ACHN (cell line): ENCODE measurements at regions not wholly inside any gene's neighbourhood (a gene's known extent, or its start where the extent isn't known, plus 50 kb on each side); places are given as distances from the start of the nearest gene placed in this dataset.
A peak's percentile ranks its signal among the peaks of the same experiment; 100 is the strongest.
"Not testable (repeated sequence)": the region's sequence is repeated elsewhere in the genome, so short reads cannot be mapped to it uniquely, and the experiment has no call there.

Experiments
- DNase-seq: peaks from one replicate; pipeline ENCODE4 v3.0.0-alpha.2; 2015
- in situ Hi-C: cut with HindIII; loops from 2 replicates; pipeline ENCODE4 v1.10.0; 2017; ENCODE audit warnings: low sequenced_read_pairs, low pct_ligation_motif_present, low pct_unique_long_range_greater_than_20kb

DNA sequence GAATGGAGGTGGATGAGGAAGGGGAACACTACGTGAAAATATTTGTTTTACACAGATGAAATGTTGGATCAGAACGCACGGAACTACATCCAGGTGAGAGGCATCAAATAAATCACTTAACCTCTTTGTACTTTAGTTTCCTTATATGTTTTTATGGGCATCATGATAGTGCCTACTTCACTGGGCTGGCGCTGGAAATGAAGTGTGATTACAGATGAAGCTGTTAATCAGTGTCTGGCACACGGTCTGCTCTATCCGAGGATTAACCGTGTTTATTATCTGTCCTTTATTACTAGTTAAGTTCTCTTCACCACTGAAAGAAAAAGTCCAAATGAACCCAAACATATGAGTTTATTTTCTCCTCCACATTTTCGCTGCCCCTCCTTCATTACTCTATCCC lies 96.0 kb upstream of the TRABD2B start:
- in situ Hi-C loops, result no loop called here
- DNase-seq, result no peak

- no peak for DNase-seq
- in situ Hi-C loops, result no loop called here
These were observed 95.2 kb upstream of the TRABD2B start for GRCh38 chr1:48092401-48092800.

DNA sequence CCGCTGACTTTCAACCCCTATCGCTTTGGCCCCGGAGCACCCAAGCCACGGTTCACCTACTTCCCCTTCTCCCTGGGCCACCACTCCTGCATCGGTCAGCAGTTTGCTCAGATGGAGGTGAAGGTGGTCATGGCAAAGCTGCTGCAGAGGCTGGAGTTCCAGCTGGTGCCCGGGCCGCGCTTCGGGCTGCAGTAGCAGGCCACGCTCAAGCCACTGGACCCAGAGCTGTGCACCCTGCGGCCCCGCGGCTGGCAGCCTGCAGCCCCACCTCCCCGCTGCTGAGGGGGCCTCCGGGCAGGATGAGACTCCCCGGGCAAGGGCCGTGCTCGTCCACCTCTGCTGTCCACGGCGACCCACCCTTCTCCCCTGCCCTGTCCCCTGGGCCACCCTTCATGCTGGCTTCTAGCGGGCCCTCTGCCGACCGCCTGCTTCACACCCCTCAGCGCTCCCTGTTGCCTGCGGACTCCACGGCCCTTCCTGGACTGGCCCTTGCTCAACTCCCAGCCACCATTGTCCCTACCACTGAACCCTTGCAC lies 92.2 kb upstream of the TRABD2B start:
- no peak for DNase-seq
- in situ Hi-C loops, result no loop called here

- in situ Hi-C loops, result no loop called here
- peak; percentile 77 for DNase-seq
These were observed 87.6 kb upstream of the TRABD2B start for GRCh38 chr1:48084826-48085225.

GRCh38 chr1:48082271-48082962 lies 85.2 kb upstream of the TRABD2B start:
- in situ Hi-C loops, result no loop called here
- DNase-seq, result no peak

DNA sequence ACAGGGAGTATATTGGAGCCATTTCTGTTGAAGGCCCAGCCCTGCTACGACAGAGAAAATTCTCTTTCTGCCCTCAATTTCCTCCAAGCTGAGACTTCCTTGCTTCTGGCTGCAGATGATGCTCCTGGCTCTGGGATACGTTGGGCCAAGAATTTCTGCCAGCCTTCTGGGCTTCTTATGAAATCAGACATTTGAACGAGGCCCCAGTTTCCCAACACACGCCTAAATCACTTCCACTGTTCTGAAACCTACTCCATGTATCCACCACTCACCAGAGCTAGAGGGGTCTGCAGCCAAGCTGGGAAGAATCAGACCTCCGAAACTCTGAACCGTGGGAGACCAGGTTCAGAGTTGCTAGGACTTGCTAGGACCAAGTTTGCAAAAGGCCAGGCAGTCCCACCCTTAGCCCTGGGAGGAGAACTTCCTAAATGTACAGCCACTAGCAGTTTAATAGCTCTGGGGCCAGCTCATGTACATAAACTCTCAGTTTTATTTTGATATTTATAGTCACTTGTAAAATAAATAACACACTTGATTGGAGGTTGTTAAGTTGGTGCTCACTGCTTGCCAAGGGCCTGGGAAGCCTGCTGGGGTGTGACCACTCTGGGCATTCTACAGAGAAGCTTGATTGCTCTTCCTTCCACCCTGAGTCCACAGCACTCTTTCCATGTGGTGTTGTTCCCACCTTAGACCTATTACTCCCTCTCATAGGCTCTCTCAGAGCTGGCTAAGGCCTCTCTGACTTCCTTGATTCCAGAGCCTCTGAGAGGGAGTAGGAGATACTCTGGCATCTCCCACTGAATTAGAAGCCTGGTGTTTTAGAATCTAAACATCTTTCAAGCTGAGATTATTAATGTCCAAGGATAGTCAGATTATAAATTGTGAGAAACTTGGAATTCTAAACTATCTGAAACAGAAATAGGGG lies 83.4 kb upstream of the TRABD2B start:
- in situ Hi-C loops, result no loop called here
- no peak for DNase-seq

DNA sequence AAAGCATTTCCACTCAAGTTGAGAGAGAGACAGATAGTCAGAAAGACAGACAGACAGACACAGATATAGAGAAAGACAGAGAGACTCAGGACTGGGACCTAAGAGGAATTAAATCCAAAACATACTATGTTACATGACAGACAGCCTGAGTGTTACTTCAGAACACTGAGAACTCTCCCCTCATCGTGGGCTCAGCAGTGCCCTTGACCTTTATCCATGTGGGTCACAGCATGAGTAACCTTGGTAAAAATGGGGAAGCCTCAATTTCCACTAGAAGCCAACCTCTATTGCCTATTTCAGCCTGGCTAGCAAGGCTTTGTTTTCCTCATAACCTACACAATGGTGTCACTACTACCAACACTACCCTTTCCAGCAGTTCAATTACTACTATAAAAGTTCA lies 81.9 kb upstream of the TRABD2B start:
- no peak for DNase-seq
- in situ Hi-C loops, result no loop called here

DNA sequence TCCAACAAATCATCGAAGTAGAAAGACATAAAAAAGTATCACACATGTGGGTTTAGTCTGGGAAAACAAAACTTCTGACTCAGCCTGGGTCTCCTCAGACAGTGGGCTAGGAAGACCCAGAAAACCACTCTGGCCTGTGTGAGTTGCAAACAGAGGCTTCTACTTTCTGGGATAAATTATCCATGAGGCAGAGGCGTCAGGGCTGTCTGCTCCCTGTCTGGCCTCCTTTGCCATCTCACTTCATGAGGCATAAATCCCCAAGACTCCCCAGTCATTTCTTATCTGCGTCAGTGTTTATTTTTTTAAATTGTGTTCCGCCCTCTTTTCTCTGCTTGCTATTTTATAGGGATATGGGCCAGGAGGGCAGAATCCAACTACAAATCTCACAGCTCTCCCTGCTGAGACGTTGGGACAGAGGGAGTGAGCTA lies 80.6 kb upstream of the TRABD2B start:
- DNase-seq, result no peak
- in situ Hi-C loops, result no loop called here

DNA sequence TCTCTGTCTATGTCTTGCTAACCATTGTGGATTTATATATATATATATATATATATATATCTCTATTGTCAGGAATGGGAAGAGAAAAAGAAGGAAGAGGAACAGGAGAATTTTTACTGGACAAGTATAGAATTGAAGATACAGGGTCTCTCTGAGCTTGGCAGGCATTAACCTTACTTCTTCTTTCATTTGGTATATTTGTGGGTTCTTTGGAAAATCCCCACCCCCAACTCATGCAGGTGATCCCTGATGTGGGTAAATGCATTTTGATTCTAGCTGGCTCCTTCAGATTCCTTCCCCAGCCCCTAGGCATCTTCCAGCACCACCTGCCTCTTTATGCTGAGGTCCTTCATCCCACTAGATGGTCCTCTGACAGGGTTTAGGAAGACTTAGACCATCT lies 78.8 kb upstream of the TRABD2B start:
- no peak for DNase-seq

GRCh38 chr1:48073798-48074530 lies 76.8 kb upstream of the TRABD2B start:
- peak; percentile 38 for DNase-seq
- in situ Hi-C loops, result no loop called here

More for the DNA sequence above, 78.8 kb upstream of the TRABD2B start:
- in situ Hi-C loops, result no loop called here

GRCh38 chr1:48071513-48071912 lies 74.3 kb upstream of the TRABD2B start:
- in situ Hi-C loops, result no loop called here

GRCh38 chr1:48070396-48070750 lies 73.2 kb upstream of the TRABD2B start:
- in situ Hi-C loops, result no loop called here
- DNase-seq, result no peak

More at GRCh38 chr1:48071513-48071912, 74.3 kb upstream of the TRABD2B start:
- no peak for DNase-seq

- no peak for DNase-seq
- in situ Hi-C loops, result no loop called here
These were observed 72.6 kb upstream of the TRABD2B start for GRCh38 chr1:48069662-48070395.

DNA sequence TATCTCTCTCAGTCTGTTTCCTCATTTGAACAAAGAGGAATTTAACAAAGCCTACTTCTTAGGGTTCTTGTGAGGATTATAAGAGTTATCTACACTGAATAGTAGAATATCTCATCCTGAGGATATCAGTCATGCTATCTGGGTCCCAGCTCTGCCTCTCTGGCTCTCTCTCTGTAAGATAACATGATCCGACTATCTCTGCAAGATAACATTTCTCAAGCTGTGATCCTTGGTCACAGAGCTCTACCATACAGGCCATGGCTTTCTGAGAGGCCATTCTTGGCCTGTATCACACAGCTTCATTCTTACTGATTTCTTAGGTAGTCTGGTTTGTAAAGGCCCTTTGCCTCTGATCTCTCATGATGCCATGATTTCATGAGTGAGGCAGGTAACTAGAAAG lies 71.0 kb upstream of the TRABD2B start:
- DNase-seq, result no peak
- in situ Hi-C loops, result no loop called here

- in situ Hi-C loops, result no loop called here
- peak; percentile 83 for DNase-seq
These were observed 69.8 kb upstream of the TRABD2B start for GRCh38 chr1:48066936-48067335.

DNA sequence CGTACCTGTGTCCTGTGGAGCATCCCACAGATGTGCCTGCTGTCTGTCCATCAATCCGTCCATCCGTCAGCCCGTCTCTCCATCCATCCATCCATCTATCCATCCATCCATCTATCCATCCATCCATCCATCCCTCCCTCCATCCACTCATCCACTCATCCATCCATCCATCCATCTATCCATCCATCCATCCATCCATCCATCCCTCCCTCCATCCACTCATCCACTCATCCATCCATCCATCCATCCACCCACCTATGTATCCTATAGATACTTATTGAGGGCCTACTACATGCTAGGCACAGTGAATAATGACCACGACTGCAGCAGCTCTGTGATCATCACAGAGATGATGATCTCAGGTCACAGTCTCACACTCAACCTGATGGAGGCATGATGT lies 67.5 kb upstream of the TRABD2B start:
- in situ Hi-C loops, DNase-seq: not testable (repeated sequence)

DNA sequence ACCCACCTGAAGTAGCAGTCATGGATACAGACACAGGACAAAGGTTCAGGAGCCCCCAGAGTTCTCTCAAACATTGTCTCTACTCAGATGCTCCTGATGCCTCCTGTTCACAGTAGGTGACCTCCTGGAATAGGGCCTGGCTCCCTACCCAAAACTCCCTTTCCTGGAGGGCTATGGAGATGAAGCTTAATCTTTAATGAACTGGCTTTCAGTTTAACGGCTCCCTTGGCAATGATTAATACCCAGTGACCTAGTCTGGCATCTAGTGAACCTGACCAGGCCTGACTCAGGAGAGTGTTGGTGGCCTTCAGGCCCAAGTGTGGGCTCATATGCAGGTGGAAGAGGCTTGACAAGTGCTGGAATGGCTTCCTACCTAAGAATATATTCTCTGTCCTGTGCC lies 65.2 kb upstream of the TRABD2B start:
- DNase-seq, result peak; percentile 76
- in situ Hi-C loops, result no loop called here
